Glutamatergic neuron (in vitro differentiated cells): ENCODE measurements at regions not wholly inside any gene's neighbourhood (a gene's known extent, or its start where the extent isn't known, plus 50 kb on each side); places are given as distances from the start of the nearest gene placed in this dataset.

ENCODE experiments used
- DNase-seq: peaks from one replicate; pipeline ENCODE4 v3.0.0; 2022
- H3K27ac Mint-ChIP-seq: one replicate; pipeline ENCODE4 v1.8.0; 2020; ENCODE audit warnings: mild to moderate bottlenecking, mixed read lengths, inconsistent platforms; ENCODE audit not compliant: unreplicated experiment
- H3K27me3 Mint-ChIP-seq: one replicate; pipeline ENCODE4 v1.8.0; 2020; ENCODE audit warnings: mild to moderate bottlenecking, moderate library complexity, mixed read lengths, inconsistent platforms; ENCODE audit not compliant: unreplicated experiment
- H3K36me3 Mint-ChIP-seq: one replicate; pipeline ENCODE4 v1.8.0; 2020; ENCODE audit warnings: mild to moderate bottlenecking, mixed read lengths, inconsistent platforms; ENCODE audit not compliant: unreplicated experiment
- H3K4me1 Mint-ChIP-seq: one replicate; pipeline ENCODE4 v1.8.0; 2020; ENCODE audit warnings: mild to moderate bottlenecking, low read depth, mixed read lengths, inconsistent platforms; ENCODE audit not compliant: unreplicated experiment
- H3K4me3 Mint-ChIP-seq: one replicate; pipeline ENCODE4 v1.8.0; 2020; ENCODE audit warnings: mild to moderate bottlenecking, mixed read lengths, inconsistent platforms; ENCODE audit not compliant: unreplicated experiment
- H3K9me3 Mint-ChIP-seq: one replicate; pipeline ENCODE4 v1.8.0; 2020; ENCODE audit warnings: mild to moderate bottlenecking, moderate library complexity, mixed read lengths, inconsistent platforms; ENCODE audit not compliant: unreplicated experiment
- TF ChIP-seq, protein P1 (sequence below): fragments of 200-600 bp; sonication (generic); IDR thresholded peaks from one replicate; pipeline ENCODE4 v1.5.0; 2021; ENCODE audit not compliant: partially characterized antibody, unreplicated experiment

DNA sequence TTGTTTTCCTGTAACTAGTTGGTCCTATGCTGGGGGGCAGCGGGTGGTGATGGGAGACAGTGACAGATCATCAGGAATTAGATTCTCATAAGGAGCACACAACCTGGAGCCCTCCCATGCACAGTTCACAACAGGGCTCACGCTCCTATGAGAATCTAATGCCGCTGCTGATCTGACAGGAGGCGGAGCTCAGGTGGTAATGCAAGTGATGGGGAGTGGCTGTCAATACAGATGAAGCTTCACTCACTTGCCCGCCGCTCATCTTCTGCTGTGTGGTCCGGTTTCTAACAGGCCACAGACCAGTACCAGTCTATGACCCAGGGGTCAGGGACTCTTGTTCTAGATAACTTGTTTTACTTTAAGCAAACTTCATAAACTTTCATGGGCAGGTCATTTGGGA is 205.3 kb upstream of the SLC14A2 start:
- H3K36me3 Mint-ChIP-seq, result peaks cover 12% of the 10 kb centered on the region
- peaks cover 1% of the 10 kb centered on the region for H3K27me3 Mint-ChIP-seq
- no peak overlapping the region for H3K27ac Mint-ChIP-seq
- no peak for DNase-seq
- H3K4me1 Mint-ChIP-seq, result no peaks in the 10 kb centered on the region
- H3K9me3 Mint-ChIP-seq, result peaks cover 5% of the 10 kb centered on the region
- H3K4me3 Mint-ChIP-seq, result no peak overlapping the region
- TF ChIP-seq, protein P1, sequence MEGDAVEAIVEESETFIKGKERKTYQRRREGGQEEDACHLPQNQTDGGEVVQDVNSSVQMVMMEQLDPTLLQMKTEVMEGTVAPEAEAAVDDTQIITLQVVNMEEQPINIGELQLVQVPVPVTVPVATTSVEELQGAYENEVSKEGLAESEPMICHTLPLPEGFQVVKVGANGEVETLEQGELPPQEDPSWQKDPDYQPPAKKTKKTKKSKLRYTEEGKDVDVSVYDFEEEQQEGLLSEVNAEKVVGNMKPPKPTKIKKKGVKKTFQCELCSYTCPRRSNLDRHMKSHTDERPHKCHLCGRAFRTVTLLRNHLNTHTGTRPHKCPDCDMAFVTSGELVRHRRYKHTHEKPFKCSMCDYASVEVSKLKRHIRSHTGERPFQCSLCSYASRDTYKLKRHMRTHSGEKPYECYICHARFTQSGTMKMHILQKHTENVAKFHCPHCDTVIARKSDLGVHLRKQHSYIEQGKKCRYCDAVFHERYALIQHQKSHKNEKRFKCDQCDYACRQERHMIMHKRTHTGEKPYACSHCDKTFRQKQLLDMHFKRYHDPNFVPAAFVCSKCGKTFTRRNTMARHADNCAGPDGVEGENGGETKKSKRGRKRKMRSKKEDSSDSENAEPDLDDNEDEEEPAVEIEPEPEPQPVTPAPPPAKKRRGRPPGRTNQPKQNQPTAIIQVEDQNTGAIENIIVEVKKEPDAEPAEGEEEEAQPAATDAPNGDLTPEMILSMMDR, result no peak

DNA sequence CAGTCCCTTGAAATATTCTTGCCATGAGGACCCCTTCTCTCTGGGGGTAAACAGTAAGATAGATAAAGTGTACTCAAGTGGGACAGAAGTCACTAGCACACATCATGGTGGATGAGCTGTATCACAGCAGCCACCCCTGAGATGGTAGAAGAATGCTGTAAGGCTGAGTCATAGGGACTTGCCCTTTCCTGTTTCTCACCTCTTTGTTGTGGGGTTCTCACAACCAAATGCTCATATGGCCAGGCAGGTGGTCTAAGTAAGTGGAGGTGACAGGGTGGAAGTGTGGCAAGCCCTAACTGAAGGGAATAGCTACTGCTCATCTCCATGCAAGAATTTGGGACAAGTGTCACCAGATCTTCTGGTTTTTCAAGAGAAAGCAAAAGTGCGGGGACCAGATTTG is 202.7 kb upstream of the SLC14A2 start:
- Mint-ChIP-seq H3K36me3 (no peaks in the 10 kb centered on the region), H3K9me3 (peaks cover 2% of the 10 kb centered on the region), H3K27me3 (peaks cover 3% of the 10 kb centered on the region), H3K27ac (no peak overlapping the region), H3K4me3 (no peak overlapping the region), H3K4me1 (peaks cover 1% of the 10 kb centered on the region)
- TF ChIP-seq, protein P1, result no peak
- DNase-seq, result no peak

DNA sequence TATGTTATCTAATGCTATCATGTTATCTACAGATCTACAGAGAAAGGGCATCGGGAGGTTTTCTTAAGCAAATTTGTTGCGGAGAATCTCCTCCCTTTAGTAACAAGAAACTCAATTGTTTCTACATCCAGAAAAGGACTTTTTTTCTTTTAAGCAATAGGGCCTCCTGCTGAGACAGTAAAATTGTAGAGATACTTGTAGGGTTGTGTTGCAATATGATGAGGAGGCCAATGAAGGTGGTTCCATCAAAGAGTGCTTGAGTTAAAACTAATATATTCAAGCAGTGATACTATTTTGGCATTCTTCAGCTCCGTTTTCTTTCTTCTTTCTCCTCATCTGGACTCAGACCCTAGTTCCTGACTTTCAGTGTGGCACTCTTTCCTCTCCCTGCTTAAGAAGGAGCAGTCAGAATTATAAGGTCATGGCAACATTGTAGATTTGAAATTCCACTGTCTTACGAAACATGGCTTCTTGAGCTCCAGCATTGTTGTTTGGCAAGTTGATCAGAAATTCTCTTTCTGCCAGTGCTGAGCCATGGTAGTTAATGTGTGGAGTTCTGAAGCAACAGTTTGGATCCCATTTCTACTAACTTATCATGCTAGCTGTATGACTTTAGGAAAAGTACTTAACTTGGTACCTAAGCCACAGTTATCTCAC is 202.0 kb upstream of the SLC14A2 start:
- Mint-ChIP-seq H3K27ac (no peak overlapping the region), H3K27me3 (peaks cover 3% of the 10 kb centered on the region), H3K36me3 (no peaks in the 10 kb centered on the region), H3K9me3 (peaks cover 2% of the 10 kb centered on the region), H3K4me3 (no peak overlapping the region), H3K4me1 (peaks cover 1% of the 10 kb centered on the region)
- TF ChIP-seq, protein P1, result no peak
- DNase-seq, result no peak

DNA sequence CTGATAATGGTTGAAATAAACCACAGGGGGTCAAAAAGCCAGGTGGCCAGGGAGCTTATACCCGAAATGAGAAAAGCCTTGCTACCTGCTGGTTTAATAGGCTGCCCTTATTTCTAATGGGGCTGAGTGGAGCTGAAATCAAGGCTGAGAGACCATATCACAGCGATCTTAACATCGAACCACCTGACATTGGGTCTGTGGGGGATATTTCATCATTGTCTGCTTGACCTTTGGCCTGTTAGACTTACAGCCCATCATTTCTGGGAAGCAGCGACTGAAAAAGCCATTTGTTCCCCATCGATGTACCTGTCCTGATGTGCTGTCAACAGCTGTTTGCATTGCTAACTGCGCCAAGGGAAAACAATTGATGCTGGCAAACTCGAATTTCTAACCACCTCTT is 199.7 kb upstream of the SLC14A2 start:
- H3K36me3 Mint-ChIP-seq, result no peaks in the 10 kb centered on the region
- H3K9me3 Mint-ChIP-seq, result no peaks in the 10 kb centered on the region
- DNase-seq, result no peak
- H3K4me1 Mint-ChIP-seq, result peaks cover 1% of the 10 kb centered on the region
- TF ChIP-seq, protein P1, result no peak
- H3K4me3 Mint-ChIP-seq, result no peak overlapping the region
- H3K27me3 Mint-ChIP-seq, result peaks cover 3% of the 10 kb centered on the region
- no peak overlapping the region for H3K27ac Mint-ChIP-seq

DNA sequence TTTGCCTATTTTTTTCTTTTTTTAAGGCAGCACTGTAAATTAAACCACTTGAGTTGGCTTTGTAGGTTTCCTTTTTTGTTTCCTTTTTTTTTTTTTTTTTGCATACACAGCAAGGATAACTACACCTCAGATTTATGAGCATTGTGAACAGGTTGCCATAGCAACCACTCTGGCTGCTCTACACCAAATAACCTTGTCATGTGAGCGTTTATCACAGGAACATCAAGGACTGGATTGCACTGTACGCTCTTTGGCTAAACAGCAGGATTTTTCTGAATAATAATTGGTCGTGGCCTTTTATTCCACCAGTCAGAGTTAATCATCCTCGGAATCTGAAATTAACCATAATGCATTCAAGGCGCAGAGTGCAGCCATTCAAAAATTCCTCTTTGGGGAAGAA is 199.1 kb upstream of the SLC14A2 start:
- H3K9me3 Mint-ChIP-seq, result no peaks in the 10 kb centered on the region
- no peak overlapping the region for H3K27ac Mint-ChIP-seq
- H3K27me3 Mint-ChIP-seq, result peaks cover 3% of the 10 kb centered on the region
- H3K4me3 Mint-ChIP-seq, result no peak overlapping the region
- DNase-seq, result no peak
- TF ChIP-seq, protein P1, result no peak
- H3K4me1 Mint-ChIP-seq, result peaks cover 1% of the 10 kb centered on the region
- no peaks in the 10 kb centered on the region for H3K36me3 Mint-ChIP-seq
